ENCODE measurements at regions not wholly inside any gene's neighbourhood (a gene's known extent, or its start where the extent isn't known, plus 50 kb on each side); places are given as distances from the start of the nearest gene placed in this dataset.

GRCh38 chr13:47215736-47216135, 318.9 kb upstream of the HTR2A start:
- Histone ChIP-seq H3K9ac (ENCODE audit: insufficient read depth, low read length, poor library complexity, severe bottlenecking) (no peak overlapping the region), H3K79me2 (ENCODE audit: insufficient read depth, low read length) (no peaks in the 10 kb centered on the region), H4K20me1 (ENCODE audit: insufficient read depth, low read length) (no peaks in the 10 kb centered on the region), H3K9me3 (replicated peaks in 1 of 2; ENCODE audit: control insufficient read depth in 1 of 2, insufficient read depth in 1 of 2, low read length in 2 of 2) (no peaks in the 10 kb centered on the region), H3K27me3 (ENCODE audit: control insufficient read depth in 2 of 2, insufficient read depth in 2 of 2, low read length in 2 of 2) (no peaks in the 10 kb centered on the region), H3K36me3 (replicated peaks in 1 of 2; ENCODE audit: control insufficient read depth in 1 of 2, insufficient read depth in 2 of 2, low read length in 2 of 2) (no peaks in the 10 kb centered on the region), H3K4me1 (ENCODE audit: control insufficient read depth in 1 of 2, insufficient read depth in 2 of 2, low read length in 2 of 2) (no peaks in the 10 kb centered on the region), H2AFZ (ENCODE audit: insufficient read depth, low read depth, low read length, poor library complexity, severe bottlenecking) (no peak overlapping the region), H3K27ac (ENCODE audit: low read depth in 1 of 2, low read length in 2 of 2) (no peak overlapping the region), H3K4me2 (replicated peaks; ENCODE audit: extremely low read depth, low read length, poor library complexity, severe bottlenecking) (no peak overlapping the region), H3K4me3 (replicated peaks in 1 of 3; ENCODE audit: low read depth in 2 of 3, low read length in 3 of 3) (no peak overlapping the region)
- DNase-seq: no peak
- no peak overlapping the region for H3K4me3 Mint-ChIP-seq
- no peak overlapping the region for H3K27ac Mint-ChIP-seq
- H3K9me3 Mint-ChIP-seq: peaks cover 0 to 4% (median 0%) of the 10 kb centered on the region in 7 donors
- no CpG with 5 or more reads among the region's 2 CpGs for WGBS (ENCODE audit: insufficient coverage)
- TF ChIP-seq CTCF (IDR thresholded peaks at IDR 0.05): no peak
- H3K36me3 Mint-ChIP-seq: no peaks in the 10 kb centered on the region
- H3K27me3 Mint-ChIP-seq (ENCODE audit: low read depth in 3 of 3): peaks cover 0 to 3% (median 0%) of the 10 kb centered on the region in 3 donors
- intact Hi-C loops (cut with micrococcal nuclease): no loop called here
- no peaks in the 10 kb centered on the region for H3K4me1 Mint-ChIP-seq

- no peak overlapping the region for H3K4me3 Mint-ChIP-seq
- TF ChIP-seq CTCF (IDR thresholded peaks at IDR 0.05): no peak
- intact Hi-C loops (cut with micrococcal nuclease): no loop called here
- Histone ChIP-seq H3K79me2 (ENCODE audit: insufficient read depth, low read length) (no peaks in the 10 kb centered on the region), H3K4me1 (ENCODE audit: control insufficient read depth in 1 of 2, insufficient read depth in 2 of 2, low read length in 2 of 2) (no peaks in the 10 kb centered on the region), H3K36me3 (replicated peaks in 1 of 2; ENCODE audit: control insufficient read depth in 1 of 2, insufficient read depth in 2 of 2, low read length in 2 of 2) (no peaks in the 10 kb centered on the region), H3K27ac (ENCODE audit: low read depth in 1 of 2, low read length in 2 of 2) (no peak overlapping the region), H4K20me1 (ENCODE audit: insufficient read depth, low read length) (no peaks in the 10 kb centered on the region), H3K4me2 (replicated peaks; ENCODE audit: extremely low read depth, low read length, poor library complexity, severe bottlenecking) (no peak overlapping the region), H2AFZ (ENCODE audit: insufficient read depth, low read depth, low read length, poor library complexity, severe bottlenecking) (no peak overlapping the region), H3K4me3 (replicated peaks in 1 of 3; ENCODE audit: low read depth in 2 of 3, low read length in 3 of 3) (no peak overlapping the region), H3K9me3 (replicated peaks in 1 of 2; ENCODE audit: control insufficient read depth in 1 of 2, insufficient read depth in 1 of 2, low read length in 2 of 2) (no peaks in the 10 kb centered on the region), H3K27me3 (ENCODE audit: control insufficient read depth in 2 of 2, insufficient read depth in 2 of 2, low read length in 2 of 2) (no peaks in the 10 kb centered on the region), H3K9ac (ENCODE audit: insufficient read depth, low read length, poor library complexity, severe bottlenecking) (no peak overlapping the region)
- no peak for DNase-seq
- WGBS (ENCODE audit: insufficient coverage): 100% methylated on average over 1 of the region's 3 CpGs
- H3K36me3 Mint-ChIP-seq: no peaks in the 10 kb centered on the region
- peaks cover 0 to 2% (median 0%) of the 10 kb centered on the region in 3 donors for H3K27me3 Mint-ChIP-seq (ENCODE audit: low read depth in 3 of 3)
- H3K27ac Mint-ChIP-seq: no peak overlapping the region
- peaks cover 0 to 4% (median 0%) of the 10 kb centered on the region in 7 donors for H3K9me3 Mint-ChIP-seq
- H3K4me1 Mint-ChIP-seq: no peaks in the 10 kb centered on the region
These were observed 316.2 kb upstream of the HTR2A start for GRCh38 chr13:47213047-47213446.
